PC-3 (cell line): ENCODE measurements at regions not wholly inside any gene's neighbourhood (a gene's known extent, or its start where the extent isn't known, plus 50 kb on each side); places are given as distances from the start of the nearest gene placed in this dataset.

Experiments used
- CTCF ChIP-seq: fragments of 300-600 bp; sonication (generic); conservative IDR thresholded peaks from 2 replicates; pipeline ENCODE4 v1.5.1; 2017; ENCODE audit warnings: antibody characterized with exemption, low read depth, mild to moderate bottlenecking, low read length
- EZH2 ChIP-seq: fragments of 300-600 bp; sonication (generic); IDR thresholded peaks from one replicate; pipeline ENCODE4 v1.6.1; 2017; ENCODE audit warnings: antibody characterized with exemption, mild to moderate bottlenecking, low read length; ENCODE audit not compliant: unreplicated experiment
- EZH2phosphoT487 ChIP-seq: fragments of 300-600 bp; sonication (generic); IDR thresholded peaks from 2 replicates; pipeline ENCODE4 v1.6.1; 2018; ENCODE audit warnings: mild to moderate bottlenecking, antibody characterized with exemption, low read length, borderline replicate concordance

GRCh38 chr12:90004319-90005074 lies 295.9 kb upstream of the ATP2B1 start:
- TF ChIP-seq CTCF, result no peak
- no peak for TF ChIP-seq EZH2
- no peak for TF ChIP-seq EZH2phosphoT487
